ENCODE measurements at regions not wholly inside any gene's neighbourhood (a gene's known extent, or its start where the extent isn't known, plus 50 kb on each side); places are given as distances from the start of the nearest gene placed in this dataset.

DNA sequence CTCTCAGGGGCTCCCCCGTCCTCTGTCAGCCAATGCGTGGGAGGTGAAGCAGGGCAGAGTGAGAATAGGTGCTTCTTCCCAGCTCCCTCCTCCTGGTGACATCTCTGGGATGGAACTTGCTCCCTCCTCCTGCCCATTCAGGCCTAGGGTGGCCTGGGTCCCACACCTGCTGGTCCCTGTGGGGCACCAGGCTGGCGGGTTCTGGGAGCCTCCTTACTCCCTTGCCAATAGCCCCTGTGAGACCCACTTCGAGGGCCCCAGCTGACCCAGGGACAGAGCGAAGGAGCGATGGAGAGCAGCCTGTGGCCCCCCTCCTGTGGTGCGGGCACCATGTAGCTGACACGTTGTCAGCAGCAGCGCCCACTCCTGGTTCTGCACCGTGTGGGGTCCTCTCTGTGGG is 512.6 kb downstream of the GLRX3 start:
- Histone ChIP-seq H3K27ac (no peak overlapping the region), H3K4me3 (no peak overlapping the region), H3K36me3 (no peaks in the 10 kb centered on the region), H3K4me1 (no peaks in the 10 kb centered on the region), H3K27me3 (peaks cover 0 to 4% (median 0%) of the 10 kb centered on the region in 9 donors), H3K9me3 (peaks cover 0 to 4% (median 0%) of the 10 kb centered on the region in 12 donors)
- WGBS, 4 donors = 74 to 82% (median 77%) methylated on average over 7 to 10 of the region's 10 CpGs
- no peak for ATAC-seq
- no peak for TF ChIP-seq POLR2A (IDR thresholded peaks at IDR 0.05)
- TF ChIP-seq, protein P1, sequence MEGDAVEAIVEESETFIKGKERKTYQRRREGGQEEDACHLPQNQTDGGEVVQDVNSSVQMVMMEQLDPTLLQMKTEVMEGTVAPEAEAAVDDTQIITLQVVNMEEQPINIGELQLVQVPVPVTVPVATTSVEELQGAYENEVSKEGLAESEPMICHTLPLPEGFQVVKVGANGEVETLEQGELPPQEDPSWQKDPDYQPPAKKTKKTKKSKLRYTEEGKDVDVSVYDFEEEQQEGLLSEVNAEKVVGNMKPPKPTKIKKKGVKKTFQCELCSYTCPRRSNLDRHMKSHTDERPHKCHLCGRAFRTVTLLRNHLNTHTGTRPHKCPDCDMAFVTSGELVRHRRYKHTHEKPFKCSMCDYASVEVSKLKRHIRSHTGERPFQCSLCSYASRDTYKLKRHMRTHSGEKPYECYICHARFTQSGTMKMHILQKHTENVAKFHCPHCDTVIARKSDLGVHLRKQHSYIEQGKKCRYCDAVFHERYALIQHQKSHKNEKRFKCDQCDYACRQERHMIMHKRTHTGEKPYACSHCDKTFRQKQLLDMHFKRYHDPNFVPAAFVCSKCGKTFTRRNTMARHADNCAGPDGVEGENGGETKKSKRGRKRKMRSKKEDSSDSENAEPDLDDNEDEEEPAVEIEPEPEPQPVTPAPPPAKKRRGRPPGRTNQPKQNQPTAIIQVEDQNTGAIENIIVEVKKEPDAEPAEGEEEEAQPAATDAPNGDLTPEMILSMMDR (IDR thresholded peaks at IDR 0.05) = no peak
- intact Hi-C loops (cut with DNase I) = no loop called here
- no peak for DNase-seq

DNA sequence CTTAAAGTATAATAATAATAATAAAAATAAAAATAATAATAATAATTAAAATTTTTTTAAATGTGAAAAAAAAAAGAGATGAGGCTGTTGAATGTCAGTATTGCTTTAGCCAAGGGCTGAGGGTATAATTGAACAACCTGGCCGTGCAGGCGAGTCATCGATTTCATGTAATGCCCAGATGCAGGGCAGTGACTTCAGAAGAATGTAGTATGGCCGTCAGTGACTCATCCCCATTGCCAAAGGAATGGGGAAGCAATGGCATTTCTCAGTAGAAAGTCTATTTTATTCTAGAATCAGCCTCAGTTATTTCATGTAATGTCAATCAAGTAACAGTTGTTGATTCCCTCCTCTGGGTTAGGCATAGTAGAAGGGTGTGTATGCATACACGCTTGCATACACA is 516.4 kb downstream of the GLRX3 start:
- Histone ChIP-seq H3K27me3 (peaks cover 0 to 4% (median 0%) of the 10 kb centered on the region in 9 donors), H3K36me3 (no peaks in the 10 kb centered on the region), H3K27ac (no peak overlapping the region), H3K9me3 (peaks cover 0 to 4% (median 0%) of the 10 kb centered on the region in 12 donors), H3K4me1 (no peaks in the 10 kb centered on the region), H3K4me3 (no peak overlapping the region)
- ATAC-seq (no peak), DNase-seq (no peak)
- intact Hi-C loops (cut with DNase I) = no loop called here
- 92 to 94% (median 93%) methylated on average over 5 of the region's 5 CpGs for WGBS, 4 donors
- TF ChIP-seq POLR2A (IDR thresholded peaks at IDR 0.05) = no peak
- TF ChIP-seq, protein P1 (IDR thresholded peaks at IDR 0.05) = no peak

DNA sequence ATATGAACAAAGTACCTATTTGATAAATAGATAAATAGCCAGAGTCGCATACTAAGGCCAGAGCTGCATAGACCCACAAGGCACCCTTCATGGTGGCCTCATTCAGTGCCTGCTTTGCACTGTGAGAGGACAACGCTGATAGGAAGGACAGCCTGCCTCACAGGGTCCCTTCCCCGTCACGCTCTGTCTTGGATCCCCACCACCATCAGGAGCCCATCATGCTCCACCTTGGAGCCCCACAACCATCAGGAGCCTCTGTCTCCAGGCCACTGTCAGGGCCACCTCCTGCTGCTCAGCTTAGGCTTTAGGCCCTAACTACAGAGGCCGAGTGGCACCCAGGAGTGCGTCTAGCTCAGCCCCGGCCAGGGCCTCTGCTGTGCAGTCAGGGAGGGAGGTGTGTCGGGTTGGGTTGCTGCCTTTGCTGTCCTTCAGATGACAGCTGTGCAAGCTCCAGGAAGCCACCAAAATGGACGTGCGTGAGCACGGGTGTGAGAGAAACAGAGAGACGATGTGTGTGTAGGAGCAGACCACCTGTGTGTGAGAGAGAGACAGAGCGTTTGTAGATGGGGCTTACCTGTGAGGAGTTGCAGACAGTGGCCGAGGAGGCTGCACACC is 516.9 kb downstream of the GLRX3 start:
- 75 to 84% (median 79%) methylated on average over 14 of the region's 14 CpGs for WGBS, 4 donors
- Histone ChIP-seq H3K4me3 (no peak overlapping the region), H3K27me3 (peaks cover 0 to 4% (median 0%) of the 10 kb centered on the region in 9 donors), H3K27ac (no peak overlapping the region), H3K9me3 (peaks cover 0 to 4% (median 0%) of the 10 kb centered on the region in 12 donors), H3K36me3 (no peaks in the 10 kb centered on the region), H3K4me1 (no peaks in the 10 kb centered on the region)
- DNase-seq (peak in 1 of 5 donors; percentile 40), ATAC-seq (no peak)
- no peak for TF ChIP-seq POLR2A (IDR thresholded peaks at IDR 0.05)
- TF ChIP-seq, protein P1 (IDR thresholded peaks at IDR 0.05) = no peak
- intact Hi-C loops (cut with DNase I) = no loop called here

DNA sequence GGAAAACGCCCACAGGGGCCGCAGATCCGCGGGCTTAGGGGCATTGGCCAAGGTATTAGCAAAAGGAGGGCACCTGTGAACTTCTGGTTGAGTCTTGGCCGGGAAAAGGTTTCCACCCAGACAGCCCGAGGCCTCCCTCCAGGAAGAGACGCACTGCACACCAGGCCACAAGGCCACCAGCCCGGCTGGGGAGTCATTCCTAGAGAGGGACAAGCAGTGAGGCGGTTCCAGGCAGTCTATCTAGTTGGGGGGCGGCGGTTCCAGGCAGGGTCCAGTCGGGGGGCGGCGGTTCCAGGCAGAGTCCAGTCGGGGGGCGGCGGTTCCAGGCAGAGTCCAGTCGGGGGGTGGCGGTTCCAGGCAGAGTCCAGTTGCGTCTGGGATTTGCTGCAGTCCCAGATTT is 518.5 kb downstream of the GLRX3 start:
- Histone ChIP-seq H3K27ac (no peak overlapping the region), H3K4me1 (no peaks in the 10 kb centered on the region), H3K27me3 (peaks cover 0 to 4% (median 0%) of the 10 kb centered on the region in 9 donors), H3K4me3 (no peak overlapping the region), H3K9me3 (peaks cover 0 to 4% (median 0%) of the 10 kb centered on the region in 12 donors), H3K36me3 (no peaks in the 10 kb centered on the region)
- no peak for ATAC-seq
- DNase-seq = no peak
- no peak for TF ChIP-seq POLR2A (IDR thresholded peaks at IDR 0.05)
- TF ChIP-seq, protein P1 (IDR thresholded peaks at IDR 0.05) = no peak
- 85 to 90% (median 87%) methylated on average over 13 to 20 of the region's 20 CpGs for WGBS, 4 donors
- intact Hi-C loops (cut with DNase I) = no loop called here
